RWPE2 (cell line): ENCODE measurements at regions not wholly inside any gene's neighbourhood (a gene's known extent, or its start where the extent isn't known, plus 50 kb on each side); places are given as distances from the start of the nearest gene placed in this dataset.

Experiments
- ATAC-seq: fragments of 200-7000 bp; cut with Tn5 transposase; 3 replicates; pipeline ENCODE4 v1.9.1; 2021; ENCODE audit warnings: low read depth
- DNase-seq: peaks from one replicate; pipeline ENCODE4 v3.0.0-alpha.2; 2020; ENCODE audit warnings: low spot score
- H3K27ac ChIP-seq: fragments of 450-650 bp; 2 replicates; pipeline ENCODE4 v1.5.1; 2017; ENCODE audit warnings: mild to moderate bottlenecking; ENCODE audit not compliant: poor library complexity, severe bottlenecking
- H3K27me3 ChIP-seq: fragments of 250-450 bp; sonication (Bioruptor Pico); 2 replicates; pipeline ENCODE4 v1.5.1; 2021; ENCODE audit warnings: mild to moderate bottlenecking, moderate library complexity; ENCODE audit not compliant: insufficient read depth, poor library complexity, severe bottlenecking
- H3K36me3 ChIP-seq: fragments of 250-450 bp; sonication (Bioruptor Pico); 2 replicates; pipeline ENCODE4 v1.5.1; 2020; ENCODE audit warnings: low read depth, mild to moderate bottlenecking, moderate library complexity
- H3K4me1 ChIP-seq: fragments of 250-450 bp; sonication (Bioruptor Pico); 2 replicates; pipeline ENCODE4 v1.5.1; 2021; ENCODE audit warnings: mild to moderate bottlenecking, moderate library complexity; ENCODE audit not compliant: insufficient read depth, poor library complexity, severe bottlenecking
- H3K4me3 ChIP-seq: fragments of 250-450 bp; sonication (Bioruptor Pico); 2 replicates; pipeline ENCODE4 v1.5.1; 2021; ENCODE audit warnings: mild to moderate bottlenecking, moderate library complexity; ENCODE audit not compliant: severe bottlenecking
- H3K9me3 ChIP-seq: fragments of 250-450 bp; sonication (Bioruptor Pico); 2 replicates; pipeline ENCODE4 v1.5.1; 2021; ENCODE audit warnings: mild to moderate bottlenecking, moderate library complexity; ENCODE audit not compliant: severe bottlenecking
- CTCF ChIP-seq: fragments of 450-650 bp; IDR thresholded peaks from one replicate; pipeline ENCODE4 v1.5.1; 2017; ENCODE audit warnings: mild to moderate bottlenecking, moderate library complexity; ENCODE audit not compliant: poor library complexity, severe bottlenecking

- Histone ChIP-seq H3K4me3 (no peak overlapping the region), H3K27ac (no peak overlapping the region), H3K9me3 (no peaks in the 10 kb centered on the region), H3K36me3 (no peaks in the 10 kb centered on the region), H3K27me3 (no peaks in the 10 kb centered on the region), H3K4me1 (no peaks in the 10 kb centered on the region)
- DNase-seq: no peak
- TF ChIP-seq CTCF: no peak
- ATAC-seq: no peak
Observed at GRCh38 chr2:163066085-163066484, 227.5 kb upstream of the KCNH7 start.

- DNase-seq (no peak), ATAC-seq (no peak)
- Histone ChIP-seq H3K36me3 (no peaks in the 10 kb centered on the region), H3K4me3 (no peak overlapping the region), H3K4me1 (no peaks in the 10 kb centered on the region), H3K9me3 (no peaks in the 10 kb centered on the region), H3K27me3 (no peaks in the 10 kb centered on the region), H3K27ac (no peak overlapping the region)
- TF ChIP-seq CTCF: no peak
Observed at GRCh38 chr2:163062524-163062923, 224.0 kb upstream of the KCNH7 start.

GRCh38 chr2:163046615-163047014 lies 208.0 kb upstream of the KCNH7 start:
- DNase-seq (no peak), ATAC-seq (no peak)
- Histone ChIP-seq H3K36me3 (no peaks in the 10 kb centered on the region), H3K27me3 (no peaks in the 10 kb centered on the region), H3K4me3 (no peak overlapping the region), H3K4me1 (no peaks in the 10 kb centered on the region), H3K9me3 (no peaks in the 10 kb centered on the region), H3K27ac (no peak overlapping the region)
- no peak for TF ChIP-seq CTCF

GRCh38 chr2:163045830-163046229 lies 207.3 kb upstream of the KCNH7 start:
- no peak overlapping the region for H3K4me3 ChIP-seq
- DNase-seq (no peak), ATAC-seq (no peak)
- no peaks in the 10 kb centered on the region for H3K36me3 ChIP-seq
- no peaks in the 10 kb centered on the region for H3K4me1 ChIP-seq
- no peaks in the 10 kb centered on the region for H3K27me3 ChIP-seq
- no peaks in the 10 kb centered on the region for H3K9me3 ChIP-seq
- no peak for TF ChIP-seq CTCF
- H3K27ac ChIP-seq: no peak overlapping the region

- no peak for TF ChIP-seq CTCF
- Histone ChIP-seq H3K4me1 (no peaks in the 10 kb centered on the region), H3K27ac (no peak overlapping the region), H3K4me3 (no peak overlapping the region), H3K9me3 (no peaks in the 10 kb centered on the region), H3K27me3 (no peaks in the 10 kb centered on the region), H3K36me3 (no peaks in the 10 kb centered on the region)
- no peak for ATAC-seq
- DNase-seq: no peak
Observed at GRCh38 chr2:163044114-163044513, 205.5 kb upstream of the KCNH7 start.
